IPS-NIHi7 (cell line): ENCODE measurements at regions not wholly inside any gene's neighbourhood (a gene's known extent, or its start where the extent isn't known, plus 50 kb on each side); places are given as distances from the start of the nearest gene placed in this dataset.

ENCODE experiments used
- DNase-seq: peaks from one replicate; pipeline ENCODE4 v3.0.0; 2012; ENCODE audit warnings: mixed read lengths; ENCODE audit errors: extremely low spot score

GRCh38 chr7:7117935-7118586 is 64.3 kb upstream of the C1GALT1 start:
- DNase-seq: no peak

GRCh38 chr7:7118822-7119221 is 63.5 kb upstream of the C1GALT1 start:
- no peak for DNase-seq

DNA sequence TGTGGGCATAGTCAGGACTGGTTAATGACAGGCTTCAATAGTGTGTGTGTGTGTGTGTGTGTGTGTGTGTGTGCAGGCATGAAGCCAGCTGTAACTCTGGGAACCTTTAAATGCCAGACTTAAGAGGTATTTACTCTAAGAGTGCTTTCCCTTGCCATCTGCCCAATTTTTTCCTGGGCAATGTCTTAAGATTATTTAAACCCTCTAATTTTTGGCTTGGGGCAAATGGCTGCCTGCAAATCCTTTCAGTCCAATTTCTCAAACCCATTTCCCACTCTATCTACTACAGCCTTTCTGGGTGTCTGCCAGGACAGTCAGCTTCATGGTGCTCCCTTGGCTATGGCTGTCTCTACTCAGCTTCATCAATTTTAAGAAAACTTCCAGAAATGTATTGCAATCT is 62.6 kb upstream of the C1GALT1 start:
- no peak for DNase-seq

GRCh38 chr7:7122033-7122478 is 60.3 kb upstream of the C1GALT1 start:
- no peak for DNase-seq

GRCh38 chr7:7122701-7123281 is 59.6 kb upstream of the C1GALT1 start:
- DNase-seq: no peak

DNA sequence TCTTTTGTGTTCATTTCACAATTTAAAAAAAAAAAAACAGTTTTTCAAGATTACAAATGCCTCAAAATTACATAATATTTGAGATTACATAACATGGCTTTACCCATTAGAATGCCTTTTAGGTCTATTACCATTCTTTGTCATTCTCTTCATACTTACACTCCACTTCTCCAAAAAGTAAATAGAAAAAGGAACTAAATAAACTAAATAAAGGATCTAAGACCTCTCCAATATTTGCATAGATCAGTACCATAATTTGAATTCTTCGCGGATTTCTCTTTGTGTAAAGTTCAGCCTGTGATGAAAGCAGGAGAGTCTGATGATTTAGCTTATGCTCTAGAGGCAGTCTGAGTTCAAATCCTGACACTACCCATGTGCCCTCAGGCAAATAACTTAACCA is 56.4 kb upstream of the C1GALT1 start:
- no peak for DNase-seq

DNA sequence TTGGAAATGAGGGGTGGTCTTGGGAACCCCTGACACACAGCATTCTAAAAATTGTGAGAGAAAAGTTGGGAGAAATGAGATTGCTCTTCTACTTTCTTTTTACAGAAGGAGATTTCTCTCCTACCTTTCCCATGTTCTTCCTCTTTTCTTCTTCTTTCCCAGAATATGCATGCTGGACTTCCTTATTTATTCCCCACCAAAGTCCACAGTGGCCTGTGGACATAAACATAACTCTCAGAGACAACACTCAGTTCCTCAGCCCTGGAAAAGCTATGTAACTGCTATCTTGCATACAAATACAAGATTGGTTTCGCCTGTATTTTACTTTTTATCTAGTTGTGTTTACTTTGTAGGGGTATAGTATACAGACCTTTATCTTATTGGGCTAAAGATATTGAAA is 54.6 kb upstream of the C1GALT1 start:
- DNase-seq: no peak

DNA sequence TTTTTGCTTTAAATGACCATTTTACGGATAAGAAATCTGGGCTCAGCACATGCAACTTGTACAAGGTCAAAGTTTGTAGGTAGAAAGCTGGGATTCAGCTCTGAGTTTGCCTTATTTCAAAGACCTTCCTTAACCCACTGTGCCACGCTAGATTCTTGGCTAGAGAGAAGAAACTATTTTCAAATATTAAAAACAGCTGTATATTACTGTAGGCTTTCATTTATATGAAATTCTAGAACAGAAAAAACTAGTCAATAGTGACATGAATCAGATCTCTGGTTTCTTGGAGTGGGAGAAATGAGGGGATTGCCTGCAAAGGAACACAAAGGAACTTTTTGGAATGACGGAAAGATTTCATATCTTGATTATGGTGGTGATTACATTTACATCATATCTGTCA is 53.0 kb upstream of the C1GALT1 start:
- no peak for DNase-seq

- peak; percentile 64 for DNase-seq
Measured at GRCh38 chr7:7131273-7131672, 51.1 kb upstream of the C1GALT1 start.
